ENCODE measurements at regions not wholly inside any gene's neighbourhood (a gene's known extent, or its start where the extent isn't known, plus 50 kb on each side); places are given as distances from the start of the nearest gene placed in this dataset.
"Not testable (repeated sequence)": the region's sequence is repeated elsewhere in the genome, so short reads cannot be mapped to it uniquely, and the experiment has no call there.

- not testable (repeated sequence) for TF ChIP-seq ZNF274 (IDR thresholded peaks at IDR 0.05; ENCODE audit: insufficient read depth, insufficient read length); EP300 (IDR thresholded peaks at IDR 0.05; ENCODE audit: borderline replicate concordance in 1 of 2, control insufficient read depth in 1 of 2, low read depth in 2 of 2, low read length in 2 of 2); RAD21 (IDR thresholded peaks at IDR 0.05; ENCODE audit: insufficient read depth, low read depth, low read length)
- TF ChIP-seq, protein P1, sequence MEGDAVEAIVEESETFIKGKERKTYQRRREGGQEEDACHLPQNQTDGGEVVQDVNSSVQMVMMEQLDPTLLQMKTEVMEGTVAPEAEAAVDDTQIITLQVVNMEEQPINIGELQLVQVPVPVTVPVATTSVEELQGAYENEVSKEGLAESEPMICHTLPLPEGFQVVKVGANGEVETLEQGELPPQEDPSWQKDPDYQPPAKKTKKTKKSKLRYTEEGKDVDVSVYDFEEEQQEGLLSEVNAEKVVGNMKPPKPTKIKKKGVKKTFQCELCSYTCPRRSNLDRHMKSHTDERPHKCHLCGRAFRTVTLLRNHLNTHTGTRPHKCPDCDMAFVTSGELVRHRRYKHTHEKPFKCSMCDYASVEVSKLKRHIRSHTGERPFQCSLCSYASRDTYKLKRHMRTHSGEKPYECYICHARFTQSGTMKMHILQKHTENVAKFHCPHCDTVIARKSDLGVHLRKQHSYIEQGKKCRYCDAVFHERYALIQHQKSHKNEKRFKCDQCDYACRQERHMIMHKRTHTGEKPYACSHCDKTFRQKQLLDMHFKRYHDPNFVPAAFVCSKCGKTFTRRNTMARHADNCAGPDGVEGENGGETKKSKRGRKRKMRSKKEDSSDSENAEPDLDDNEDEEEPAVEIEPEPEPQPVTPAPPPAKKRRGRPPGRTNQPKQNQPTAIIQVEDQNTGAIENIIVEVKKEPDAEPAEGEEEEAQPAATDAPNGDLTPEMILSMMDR (IDR thresholded peaks at IDR 0.05 in 2 of 3, conservative IDR thresholded peaks at IDR 0.05 in 1 of 3; ENCODE audit: control insufficient read depth in 2 of 3, extremely low read depth in 1 of 3, insufficient read depth in 1 of 3, low read depth in 3 of 3, low read length in 3 of 3) = not testable (repeated sequence)
These were observed 75.7 kb upstream of the VSTM5 start for GRCh38 chr11:93926099-93926498.

Measured in GM12878 (cell line).